Dermis blood vessel endothelial cell (primary cell): ENCODE measurements at regions not wholly inside any gene's neighbourhood (a gene's known extent, or its start where the extent isn't known, plus 50 kb on each side); places are given as distances from the start of the nearest gene placed in this dataset.

Experiments
- DNase-seq: peaks from one replicate; pipeline ENCODE4 v3.0.0; 2010

DNA sequence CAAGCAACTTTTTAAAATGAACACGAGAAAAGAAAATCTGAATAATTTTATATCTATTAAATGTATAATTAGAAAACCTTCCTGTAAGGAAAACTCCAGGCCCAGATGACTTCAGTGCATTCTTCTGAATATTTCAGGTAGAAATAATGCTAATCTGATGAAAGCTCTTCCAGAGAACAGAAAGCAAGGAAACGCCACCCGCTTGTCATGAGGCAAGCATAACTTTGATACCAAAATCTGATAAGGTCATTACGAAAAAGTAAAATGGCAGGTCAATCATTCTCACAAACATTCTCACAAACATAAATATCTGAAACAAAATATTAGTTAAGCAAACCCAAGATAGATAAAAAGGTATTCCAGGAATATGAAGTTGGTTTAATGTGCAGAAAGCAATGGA, 60.6 kb upstream of the PCSK6 start:
- no peak for DNase-seq

DNA sequence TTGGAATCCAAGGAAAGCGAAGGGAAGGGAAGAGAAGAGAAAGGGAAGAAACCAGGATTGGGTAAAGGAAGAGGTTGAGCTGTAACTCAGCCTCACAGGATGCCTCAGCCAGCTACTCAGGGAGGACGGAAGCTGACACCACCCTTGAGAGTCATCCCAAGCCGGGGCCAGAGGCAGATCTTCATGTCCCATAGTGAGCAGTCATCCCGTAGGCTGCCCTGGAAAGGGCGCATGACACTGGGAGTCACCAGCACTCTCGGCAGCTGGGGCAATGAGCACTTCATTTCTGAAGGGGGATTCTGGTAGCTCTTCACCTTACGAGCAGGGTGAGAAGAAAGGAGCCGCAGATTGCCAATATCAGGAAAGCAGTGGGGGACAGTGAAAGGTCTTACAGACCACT, 60.1 kb upstream of the PCSK6 start:
- DNase-seq = no peak

DNA sequence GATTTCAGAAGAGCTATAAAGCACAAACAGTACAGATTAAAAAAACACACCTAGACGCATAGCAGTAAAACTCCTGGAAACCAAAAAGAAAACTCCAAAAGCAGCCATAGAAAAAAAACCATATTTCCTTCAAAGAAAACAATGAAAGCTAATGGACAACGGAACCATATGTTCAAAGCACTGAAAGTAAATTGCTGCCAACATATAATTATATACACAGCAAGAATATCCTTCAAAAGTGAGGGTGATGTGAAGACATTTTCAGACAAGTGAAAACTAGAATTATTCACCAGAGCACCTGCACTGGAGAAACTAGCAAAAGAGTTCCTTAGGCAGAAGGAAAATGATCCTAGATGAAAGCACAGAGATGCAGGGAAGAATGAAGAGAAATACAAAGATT, 58.2 kb upstream of the PCSK6 start:
- DNase-seq = no peak

DNA sequence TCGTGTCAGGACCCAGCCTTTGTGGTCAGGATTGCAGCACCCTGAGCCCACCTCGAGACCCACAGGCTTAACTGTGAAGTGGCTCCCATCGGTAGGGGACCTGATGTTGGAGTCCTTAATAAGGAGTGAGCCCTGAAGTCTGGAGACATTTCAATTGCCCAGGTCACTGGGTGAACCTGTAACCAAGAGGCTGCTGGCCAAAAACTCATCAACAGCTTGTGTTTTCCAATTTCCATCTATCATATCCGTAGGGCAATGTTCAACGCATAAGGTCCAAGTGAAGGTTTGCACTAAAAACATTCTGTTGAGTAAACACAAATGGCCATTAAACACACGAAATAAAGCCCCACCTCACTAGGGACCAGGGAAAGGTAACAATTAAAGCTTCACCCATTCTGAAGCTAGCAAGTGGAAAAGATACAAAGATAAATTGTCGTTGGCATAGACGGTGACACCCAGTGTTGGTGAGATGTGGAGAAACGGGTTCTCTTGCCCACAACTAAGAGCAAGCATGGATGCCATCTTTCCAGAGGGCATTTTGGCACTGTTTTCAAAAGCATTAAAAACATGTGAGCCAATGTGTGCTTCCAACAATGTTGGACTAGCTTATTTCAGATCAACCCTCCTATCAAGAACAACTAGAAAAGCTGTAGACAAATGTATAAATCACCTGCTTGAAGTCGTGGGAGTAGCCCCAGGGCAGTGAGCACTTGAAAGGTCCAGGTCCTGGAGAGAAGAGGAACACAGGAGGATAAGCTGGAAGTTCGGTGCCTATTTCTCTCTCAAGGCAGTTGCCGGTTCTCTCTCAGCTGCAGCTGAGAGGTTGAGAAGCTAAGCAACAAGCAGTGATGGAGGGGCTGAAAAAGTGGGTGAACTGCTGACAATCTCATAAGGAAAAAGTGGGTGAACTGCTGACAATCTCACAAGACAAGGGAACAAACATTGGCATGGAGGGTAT, 56.3 kb upstream of the PCSK6 start:
- DNase-seq = no peak

DNA sequence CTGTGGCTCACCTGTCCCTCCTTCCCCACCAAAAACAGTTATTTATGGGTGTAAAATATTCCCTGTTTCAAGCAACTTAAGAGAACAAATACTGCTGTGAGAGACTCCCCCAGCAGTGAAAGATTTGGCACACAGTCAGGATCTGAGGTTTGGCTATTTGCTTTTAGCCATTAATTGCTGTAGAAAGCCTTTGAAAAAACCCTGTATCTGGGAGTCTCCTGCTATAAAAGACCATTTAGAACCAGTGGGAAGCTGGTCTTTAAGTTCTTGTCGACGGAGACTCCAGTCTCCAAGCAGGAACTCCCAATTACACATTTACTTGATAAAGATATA, 55.1 kb upstream of the PCSK6 start:
- DNase-seq = no peak

DNA sequence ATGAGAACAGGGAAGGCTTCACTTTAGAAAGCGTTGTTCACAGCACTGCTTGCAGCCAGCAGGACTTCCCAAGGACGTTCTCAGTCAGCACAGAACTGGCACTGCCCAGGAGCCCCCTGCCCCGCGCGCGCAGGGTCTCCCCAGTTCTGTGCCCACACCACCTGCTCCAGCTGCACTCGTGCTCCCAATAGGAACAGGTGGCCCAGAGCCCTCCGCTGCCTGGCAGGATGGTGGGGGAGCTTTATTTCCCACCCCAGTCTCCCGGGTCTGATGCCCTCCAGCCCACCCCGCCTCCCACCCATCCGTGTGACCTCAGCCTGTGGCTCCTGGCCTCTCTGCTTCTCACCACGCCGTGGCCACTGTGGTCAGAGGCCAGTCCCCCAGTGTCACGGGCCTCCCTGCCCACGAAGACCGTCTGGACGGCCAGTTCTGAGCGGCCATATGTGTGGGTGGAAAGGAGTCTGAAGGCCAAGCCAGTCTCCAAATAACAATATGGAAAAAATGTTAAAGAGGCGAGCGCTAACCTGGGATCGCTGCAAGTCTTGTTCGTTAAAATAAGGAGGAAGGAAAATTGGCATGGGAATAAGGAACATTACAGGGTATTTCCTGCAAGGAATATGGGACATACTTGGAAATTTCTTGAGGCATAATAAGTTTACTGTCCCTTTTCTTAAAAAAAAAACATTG, 54.6 kb upstream of the PCSK6 start:
- DNase-seq = no peak

DNA sequence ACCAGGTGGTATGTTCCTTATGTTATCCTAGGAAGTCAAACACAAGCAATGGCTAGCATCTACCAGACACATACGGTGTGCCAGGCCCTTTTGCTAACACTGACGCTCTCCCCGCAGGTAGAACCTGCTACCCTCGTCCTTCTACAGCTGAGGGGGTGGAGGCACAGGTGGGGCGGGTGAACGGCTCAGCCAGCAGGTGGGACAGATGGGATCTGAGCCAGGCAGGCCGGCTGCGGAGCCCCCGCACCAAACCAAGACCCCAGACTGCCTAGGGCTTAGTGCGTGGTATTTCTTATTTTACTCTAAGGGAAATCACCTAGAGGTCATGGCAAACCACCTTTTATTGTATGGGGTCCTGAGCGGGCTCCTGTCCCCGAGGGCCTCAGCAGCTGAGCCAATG, 53.9 kb upstream of the PCSK6 start:
- DNase-seq = no peak

DNA sequence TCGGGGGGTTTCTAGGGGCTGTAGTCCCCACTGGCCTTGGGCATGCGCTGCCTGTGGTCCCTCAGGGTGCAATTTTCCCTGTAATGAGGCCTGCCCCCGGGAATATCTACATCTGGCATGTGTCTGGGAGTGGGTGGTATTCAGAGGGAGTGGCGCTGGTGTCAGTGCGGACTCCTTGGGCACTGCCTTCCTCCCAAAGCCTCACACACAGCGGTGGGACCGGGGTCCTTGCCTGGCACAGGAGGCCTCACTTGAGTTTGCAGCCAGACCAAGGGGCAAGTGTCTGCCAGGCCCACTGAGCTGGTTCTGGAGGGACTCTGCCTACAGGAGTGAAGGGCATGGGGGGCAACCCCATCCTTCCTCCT, 53.5 kb upstream of the PCSK6 start:
- no peak for DNase-seq

DNA sequence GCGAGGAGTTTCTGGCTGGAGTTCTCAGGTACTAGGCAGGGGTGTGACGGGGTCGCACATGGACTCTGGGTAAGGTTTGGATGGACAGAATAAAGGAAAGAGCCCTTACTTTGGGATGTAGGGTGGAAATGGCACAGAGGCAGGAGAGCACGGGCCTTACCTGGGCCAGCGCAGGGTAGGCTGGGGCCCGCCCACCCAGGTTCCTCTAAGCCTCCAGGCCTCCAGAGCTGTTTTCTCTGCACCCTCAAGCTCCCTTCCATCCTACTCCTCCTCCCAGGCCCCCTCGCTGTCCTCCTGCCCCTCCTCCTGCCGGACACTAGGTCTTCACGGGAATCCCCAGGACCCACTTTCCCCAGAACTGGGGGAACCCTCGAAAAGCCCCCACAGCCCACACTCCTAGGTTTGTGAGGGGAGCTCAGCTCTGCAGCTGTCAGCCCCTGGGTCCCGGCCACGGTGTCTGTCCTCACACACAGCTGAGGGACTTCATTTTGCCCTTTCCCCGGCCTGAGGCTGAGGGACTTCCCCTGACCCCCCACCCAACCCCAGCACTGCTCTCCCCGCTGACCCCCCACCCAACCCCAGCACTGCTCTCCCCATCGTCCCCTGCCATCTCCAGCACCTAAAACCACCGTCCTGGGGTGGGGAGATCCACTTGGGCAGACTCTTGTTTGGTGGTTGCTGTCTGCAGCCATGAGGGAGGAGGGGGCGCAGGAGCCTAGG, 53.0 kb upstream of the PCSK6 start:
- no peak for DNase-seq

DNA sequence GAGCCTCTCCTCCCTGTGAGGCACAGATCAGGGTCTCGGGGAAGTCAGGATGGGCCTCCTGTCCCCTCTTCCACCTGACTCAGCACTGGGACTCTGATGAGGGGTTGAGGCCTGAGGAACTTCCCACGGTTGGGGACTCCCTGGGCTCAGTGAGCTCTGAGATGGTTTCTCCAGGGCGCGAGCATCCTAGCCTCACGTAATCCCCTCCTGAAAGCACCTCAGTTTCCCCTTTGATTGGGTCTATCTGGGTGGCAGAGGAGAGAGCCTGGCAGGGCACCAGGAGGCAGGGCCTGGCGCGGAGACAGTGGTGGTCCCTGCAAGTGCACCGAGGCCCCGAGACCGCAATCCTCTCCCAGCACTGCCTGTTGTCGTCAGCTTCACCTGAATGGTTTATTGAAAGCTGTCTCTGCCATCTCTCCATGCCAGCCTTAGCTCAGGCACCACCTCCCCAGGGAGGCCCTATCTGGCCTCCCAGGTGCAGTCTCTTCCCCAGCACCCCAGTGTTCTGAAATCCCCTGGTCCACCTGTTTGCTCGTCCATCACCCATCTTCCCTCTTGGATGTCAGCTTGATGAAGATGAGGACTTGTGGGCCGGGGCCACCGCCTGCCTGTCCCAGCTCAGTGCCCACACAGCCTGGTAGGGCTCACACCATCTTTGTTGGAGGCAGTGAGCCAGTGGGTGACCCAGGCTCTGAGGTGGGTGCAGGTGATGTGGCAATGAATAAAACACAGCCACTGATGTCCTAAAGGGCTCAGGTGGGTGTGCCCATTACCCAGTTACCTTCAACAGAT, 52.2 kb upstream of the PCSK6 start:
- no peak for DNase-seq

DNA sequence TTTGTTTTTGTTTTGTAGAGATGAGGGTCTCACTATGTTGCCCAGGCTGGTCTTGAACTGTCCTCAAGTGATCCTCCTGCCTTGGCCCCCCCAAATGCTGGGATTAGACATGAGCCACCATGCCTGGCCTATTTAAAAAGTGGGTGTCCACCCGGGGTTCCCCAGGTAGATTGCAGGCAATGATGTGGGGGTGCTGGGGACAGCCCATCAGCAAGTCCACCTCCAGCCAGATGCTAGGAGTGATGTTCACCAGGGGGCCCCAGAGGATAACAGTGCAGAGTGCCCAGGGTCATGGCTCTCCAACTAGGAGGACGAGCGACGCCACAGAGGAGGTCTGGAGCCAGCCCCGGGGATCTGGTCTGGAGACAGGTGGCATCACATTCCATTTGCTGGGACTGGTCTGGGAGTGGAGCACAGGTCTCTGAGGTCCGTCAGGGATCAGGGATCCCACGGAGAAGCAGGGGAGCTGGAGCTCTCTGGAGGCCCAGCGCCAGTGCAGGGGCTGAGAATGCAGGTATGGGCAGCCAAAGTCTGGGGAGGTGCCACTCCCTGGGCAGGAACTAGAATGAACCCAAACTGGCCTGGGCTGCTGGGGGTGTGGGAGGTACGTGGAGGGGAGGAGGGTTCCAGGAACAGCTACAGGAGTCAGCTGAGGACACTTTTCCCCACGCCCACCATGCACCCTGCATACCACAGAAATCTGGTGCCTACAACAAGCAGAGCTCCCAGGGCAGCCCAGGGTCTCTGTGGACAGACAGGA, 51.2 kb upstream of the PCSK6 start:
- peak; percentile 33 for DNase-seq

DNA sequence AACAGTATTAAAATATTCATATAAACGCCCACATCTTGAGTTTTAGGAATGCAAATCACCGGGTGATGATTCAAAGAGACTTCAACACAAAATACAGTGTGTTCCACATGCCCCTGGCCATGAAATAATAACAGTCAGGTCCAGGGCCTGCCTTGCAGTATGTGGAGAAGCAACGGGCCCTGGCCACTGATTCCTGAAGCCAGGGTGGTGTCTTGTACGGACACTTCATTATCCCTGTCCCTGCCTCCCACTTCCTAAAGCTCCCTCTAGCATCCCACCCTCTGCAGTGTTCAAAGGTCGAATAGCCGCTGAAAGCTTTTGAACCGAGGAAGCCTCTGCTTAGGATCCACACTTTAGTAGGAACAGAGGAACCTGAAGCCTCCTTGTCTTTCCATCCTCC, 50.4 kb upstream of the PCSK6 start:
- no peak for DNase-seq

DNA sequence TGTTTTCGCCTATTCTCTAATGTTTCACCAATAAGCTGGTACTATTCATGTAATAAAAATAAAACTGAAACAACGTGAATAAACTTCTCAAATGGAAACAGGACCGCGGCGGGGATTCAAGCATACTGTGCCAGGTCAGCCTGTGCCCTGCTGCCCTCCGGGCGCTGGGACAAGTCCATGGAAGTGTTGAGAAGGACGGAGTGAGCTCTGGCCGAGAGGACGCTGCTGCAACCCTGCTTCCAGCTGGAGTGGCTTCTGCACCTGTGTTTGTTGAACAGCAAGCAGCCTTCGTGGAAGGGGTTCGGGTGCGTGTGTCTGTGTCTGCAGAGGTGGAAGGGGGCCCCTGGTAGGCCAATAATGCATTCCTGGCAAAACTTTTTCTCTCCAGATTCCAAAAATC, 50.0 kb upstream of the PCSK6 start:
- no peak for DNase-seq
